GM18507 (cell line): ENCODE measurements at regions not wholly inside any gene's neighbourhood (a gene's known extent, or its start where the extent isn't known, plus 50 kb on each side); places are given as distances from the start of the nearest gene placed in this dataset.
"Not testable (repeated sequence)": the region's sequence is repeated elsewhere in the genome, so short reads cannot be mapped to it uniquely, and the experiment has no call there.

ENCODE experiments used
- DNase-seq: peaks from one replicate; pipeline ENCODE4 v3.0.0; 2011; ENCODE audit warnings: low read depth; ENCODE audit not compliant: insufficient read length; ENCODE audit errors: extremely low spot score
- FAIRE-seq: peaks from 2 replicates; lab custom pipeline; 2011; peaks lifted over from hg19 to GRCh38; lab: Jason Lieb, UNC

GRCh38 chr1:223036479-223036845 is 106.6 kb downstream of the TLR5 start:
- DNase-seq = no peak
- no peak for FAIRE-seq

- FAIRE-seq (no peak), DNase-seq (no peak)
Observed at GRCh38 chr1:223037845-223038244, 105.2 kb downstream of the TLR5 start.

GRCh38 chr1:223038288-223039006 is 104.6 kb downstream of the TLR5 start:
- DNase-seq (no peak), FAIRE-seq (no peak)

GRCh38 chr1:223039990-223040389 is 103.1 kb downstream of the TLR5 start:
- DNase-seq (no peak), FAIRE-seq (no peak)

- DNase-seq (no peak), FAIRE-seq (no peak)
Observed at GRCh38 chr1:223041481-223041880, 101.6 kb downstream of the TLR5 start.

- DNase-seq = no peak
- FAIRE-seq = no peak
Observed at GRCh38 chr1:223045164-223045957, 97.7 kb downstream of the TLR5 start.

- no peak for DNase-seq
- no peak for FAIRE-seq
Observed at GRCh38 chr1:223046011-223046410, 97.0 kb downstream of the TLR5 start.

- FAIRE-seq = not testable (repeated sequence)
Observed at GRCh38 chr1:223046463-223046862, 96.6 kb downstream of the TLR5 start.

GRCh38 chr1:223048026-223048425 is 95.0 kb downstream of the TLR5 start:
- FAIRE-seq = no peak
- DNase-seq = no peak

More at GRCh38 chr1:223046463-223046862, 96.6 kb downstream of the TLR5 start:
- DNase-seq = not testable (repeated sequence)

- FAIRE-seq = no peak
- DNase-seq = no peak
Observed at GRCh38 chr1:223052462-223052861, 90.6 kb downstream of the TLR5 start.

- FAIRE-seq (no peak), DNase-seq (no peak)
Observed at GRCh38 chr1:223052931-223053330, 90.1 kb downstream of the TLR5 start.

GRCh38 chr1:223056802-223057201 is 86.2 kb downstream of the TLR5 start:
- no peak for DNase-seq
- FAIRE-seq = no peak

GRCh38 chr1:223057569-223058093 is 85.4 kb downstream of the TLR5 start:
- DNase-seq = no peak
- FAIRE-seq = no peak
